IMR-90 (cell line): ENCODE measurements at regions not wholly inside any gene's neighbourhood (a gene's known extent, or its start where the extent isn't known, plus 50 kb on each side); places are given as distances from the start of the nearest gene placed in this dataset.

Source experiments
- ATAC-seq: fragments of 200-7000 bp; cut with Tn5 transposase; 2 replicates; pipeline ENCODE4 v1.9.1; 2020; ENCODE audit warnings: low read depth, mild to moderate bottlenecking, moderate library complexity
- BruUV-seq: library from RNA; stranded (reverse); fragments of 400-500 nt; replicated peaks from 2 replicates; lab custom pipeline; 2021; lab: Mats Ljungman, UMichigan
- CTCF ChIA-PET: fragments of 300-600 bp; formaldehyde crosslinking; extraction: SDS; loops from one replicate; lab custom pipeline; 2021; ENCODE audit warnings: antibody characterized with exemption; lab: Yijun Ruan, JAX
- POLR2A ChIA-PET: fragments of 300-600 bp; sonication (Branson Sonifier 250); formaldehyde crosslinking; loops from one replicate; lab custom pipeline; 2022; ENCODE audit warnings: antibody characterized with exemption; ENCODE audit not compliant: unreplicated experiment; lab: Charles Lee
- DNase-seq: peaks from one replicate; pipeline ENCODE4 v3.0.0; 2013
- H2AFZ ChIP-seq: replicated peaks from 2 replicates; pipeline ENCODE3; 2013; ENCODE audit warnings: low read length, mild to moderate bottlenecking; ENCODE audit not compliant: poor library complexity
- H2AK5ac ChIP-seq: 2 replicates; pipeline ENCODE4 v1.6.1; 2013; ENCODE audit warnings: low read depth, low read length, inconsistent platforms
- H2AK9ac ChIP-seq: replicated peaks from 2 replicates; pipeline ENCODE3; 2013; ENCODE audit warnings: mild to moderate bottlenecking, low read depth, low read length, moderate library complexity; ENCODE audit not compliant: poor library complexity
- H2BK120ac ChIP-seq: 2 replicates; pipeline ENCODE4 v1.6.1; 2013; ENCODE audit warnings: low read depth, low read length, inconsistent platforms
- H2BK15ac ChIP-seq: 3 replicates; pipeline ENCODE4 v1.6.1; 2013; ENCODE audit warnings: low read depth, low read length, inconsistent platforms
- H2BK20ac ChIP-seq: 2 replicates; pipeline ENCODE4 v1.6.1; 2013; ENCODE audit warnings: low read depth, mild to moderate bottlenecking, inconsistent platforms, low read length, moderate library complexity
- H2BK5ac ChIP-seq: 2 replicates; pipeline ENCODE4 v1.6.1; 2013; ENCODE audit warnings: mild to moderate bottlenecking, low read depth, low read length, inconsistent platforms; ENCODE audit not compliant: poor library complexity, severe bottlenecking
- H3K14ac ChIP-seq: replicated peaks from 2 replicates; pipeline ENCODE4 v1.6.1; 2013; ENCODE audit warnings: low read depth, low read length, inconsistent platforms
- H3K18ac ChIP-seq: 2 replicates; pipeline ENCODE4 v1.6.1; 2013; ENCODE audit warnings: low read depth, low read length, control low read depth
- H3K23ac ChIP-seq: 2 replicates; pipeline ENCODE4 v1.6.1; 2013; ENCODE audit warnings: low read depth, low read length, inconsistent platforms
- H3K27ac ChIP-seq: 2 replicates; pipeline ENCODE4 v1.5.1; 2013; ENCODE audit warnings: mild to moderate bottlenecking, control low read depth, low read length; ENCODE audit not compliant: insufficient read depth
- H3K27me3 ChIP-seq: 2 replicates; pipeline ENCODE4 v1.6.1; 2013; ENCODE audit warnings: low read length; ENCODE audit not compliant: control insufficient read depth, insufficient read depth
- H3K36me3 ChIP-seq: 2 replicates; pipeline ENCODE4 v1.6.1; 2013; ENCODE audit warnings: low read length, mixed read lengths; ENCODE audit not compliant: control insufficient read depth, insufficient read depth
- H3K4ac ChIP-seq: 2 replicates; pipeline ENCODE4 v1.6.1; 2013; ENCODE audit warnings: low read depth, low read length, inconsistent platforms
- H3K4me1 ChIP-seq: 2 replicates; pipeline ENCODE4 v1.6.1; 2013; ENCODE audit warnings: low read length, mixed read lengths; ENCODE audit not compliant: control insufficient read depth, insufficient read depth
- H3K4me2 ChIP-seq: 2 replicates; pipeline ENCODE4 v1.6.1; 2013; ENCODE audit warnings: low read depth, mild to moderate bottlenecking, control low read depth, low read length, moderate library complexity
- H3K4me3 ChIP-seq: 2 replicates; pipeline ENCODE4 v1.5.1; 2013; ENCODE audit warnings: low read depth, mild to moderate bottlenecking, control low read depth, low read length, moderate library complexity; ENCODE audit not compliant: insufficient read depth
- H3K56ac ChIP-seq: 2 replicates; pipeline ENCODE4 v1.6.1; 2013; ENCODE audit warnings: low read length, inconsistent platforms; ENCODE audit not compliant: insufficient read depth; ENCODE audit errors: extremely low read depth
- H3K79me1 ChIP-seq, 2 experiments: 2 replicates each; pipeline ENCODE4 v1.6.1; 2013; ENCODE audit warnings: low read length in 2 of 2, inconsistent platforms in 1 of 2, low read depth in 1 of 2
- H3K9ac ChIP-seq: 2 replicates; pipeline ENCODE4 v1.6.1; 2013; ENCODE audit warnings: low read depth, low read length, control low read depth
- H3K9me1 ChIP-seq: 2 replicates; pipeline ENCODE4 v1.6.1; 2013; ENCODE audit warnings: low read length, inconsistent platforms; ENCODE audit not compliant: insufficient read depth
- H3K9me3 ChIP-seq: 2 replicates; pipeline ENCODE4 v1.6.1; 2013; ENCODE audit warnings: low read length; ENCODE audit not compliant: control insufficient read depth, insufficient read depth
- H4K20me1 ChIP-seq: 2 replicates; pipeline ENCODE4 v1.6.1; 2013; ENCODE audit warnings: low read length, inconsistent platforms; ENCODE audit not compliant: insufficient read depth
- H4K5ac ChIP-seq: 2 replicates; pipeline ENCODE4 v1.6.1; 2013; ENCODE audit warnings: mild to moderate bottlenecking, low read depth, low read length, control low read depth
- H4K8ac ChIP-seq, 2 experiments: 2 replicates each; pipeline ENCODE4 v1.6.1; 2013; ENCODE audit warnings: low read depth in 2 of 2, low read length in 2 of 2, control low read depth in 1 of 2, inconsistent platforms in 1 of 2
- H4K91ac ChIP-seq: 2 replicates; pipeline ENCODE4 v1.6.1; 2013; ENCODE audit warnings: low read depth, low read length, inconsistent platforms; ENCODE audit not compliant: insufficient read depth
- BHLHE40 ChIP-seq: fragments of 150-350 bp; IDR thresholded peaks from 2 replicates; pipeline ENCODE4 v1.6.1; 2016; ENCODE audit warnings: mild to moderate bottlenecking, low read depth, low read length
- CEBPB ChIP-seq: IDR thresholded peaks from 2 replicates; pipeline ENCODE4 v1.6.1; 2012; ENCODE audit warnings: low read depth, low read length, improper control_type of control experiment
- CHD1 ChIP-seq: IDR thresholded peaks from 2 replicates; pipeline ENCODE4 v1.6.1; 2012; ENCODE audit warnings: low read depth, low read length, improper control_type of control experiment
- FOS ChIP-seq: fragments of 150-350 bp; IDR thresholded peaks from 2 replicates; pipeline ENCODE4 v1.6.1; 2016; ENCODE audit warnings: low read depth, low read length
- MAFK ChIP-seq: IDR thresholded peaks from 2 replicates; pipeline ENCODE4 v1.6.1; 2012; ENCODE audit warnings: low read depth, low read length, improper control_type of control experiment
- MAZ ChIP-seq: IDR thresholded peaks from 2 replicates; pipeline ENCODE4 v1.6.1; 2012; ENCODE audit warnings: low read depth, mild to moderate bottlenecking, low read length, improper control_type of control experiment, moderate library complexity, borderline replicate concordance
- MXI1 ChIP-seq: IDR thresholded peaks from 2 replicates; pipeline ENCODE4 v1.6.1; 2012; ENCODE audit warnings: low read depth, mild to moderate bottlenecking, low read length, moderate library complexity, borderline replicate concordance
- RAD21 ChIP-seq: IDR thresholded peaks from 2 replicates; pipeline ENCODE4 v1.6.1; 2012; ENCODE audit warnings: low read length, improper control_type of control experiment
- RCOR1 ChIP-seq: IDR thresholded peaks from 2 replicates; pipeline ENCODE4 v1.6.1; 2012; ENCODE audit warnings: mild to moderate bottlenecking, low read length, improper control_type of control experiment; ENCODE audit not compliant: insufficient replicate concordance
- SMC3 ChIP-seq: fragments of 150-350 bp; IDR thresholded peaks from 2 replicates; pipeline ENCODE4 v1.6.1; 2016; ENCODE audit warnings: low read depth, mild to moderate bottlenecking, antibody characterized with exemption, low read length, moderate library complexity
- USF2 ChIP-seq: fragments of 150-350 bp; IDR thresholded peaks from 2 replicates; pipeline ENCODE4 v1.6.1; 2017; ENCODE audit warnings: mild to moderate bottlenecking, antibody characterized with exemption, low read length, low read depth
- WGBS, 2 experiments: methylation state at CpG; one replicate each; pipeline versions ENCODE4 v1.1.5 to v1.1.7; 2013; ENCODE audit warnings: missing lambda C conversion rate in 2 of 2; ENCODE audit not compliant: insufficient read length in 1 of 2; ENCODE audit errors: extremely low coverage in 2 of 2; 5-methylcytosine and 5-hydroxymethylcytosine counted together
- dilution Hi-C: fragments of 300-500 bp; cut with HindIII; formaldehyde crosslinking; loops from one replicate; pipeline ENCODE4 v1.14.3; 2018; ENCODE audit warnings: low sequenced_read_pairs; ENCODE audit not compliant: unreplicated experiment
- in situ Hi-C: fragments of 300-500 bp; cut with MboI; formaldehyde crosslinking; loops from 3 replicates; pipeline ENCODE4 v1.14.3; 2019; ENCODE audit warnings: low sequenced_read_pairs, inconsistent platforms, mixed read lengths
- intact Hi-C: fragments of 100-400 bp; cut with micrococcal nuclease; formaldehyde crosslinking; loops from 2 replicates; pipeline ENCODE4 v1.10.0; 2022
- TF ChIP-seq, protein P1 (sequence below): fragments of 150-350 bp; IDR thresholded peaks from 2 replicates; pipeline ENCODE4 v1.6.1; 2016; ENCODE audit warnings: low read depth, mild to moderate bottlenecking, low read length, moderate library complexity, borderline replicate concordance
- TF ChIP-seq, protein P2 (sequence below): conservative IDR thresholded peaks from 2 replicates; pipeline ENCODE4 v1.5.1; 2012; ENCODE audit warnings: mild to moderate bottlenecking, low read depth, low read length, improper control_type of control experiment

DNA sequence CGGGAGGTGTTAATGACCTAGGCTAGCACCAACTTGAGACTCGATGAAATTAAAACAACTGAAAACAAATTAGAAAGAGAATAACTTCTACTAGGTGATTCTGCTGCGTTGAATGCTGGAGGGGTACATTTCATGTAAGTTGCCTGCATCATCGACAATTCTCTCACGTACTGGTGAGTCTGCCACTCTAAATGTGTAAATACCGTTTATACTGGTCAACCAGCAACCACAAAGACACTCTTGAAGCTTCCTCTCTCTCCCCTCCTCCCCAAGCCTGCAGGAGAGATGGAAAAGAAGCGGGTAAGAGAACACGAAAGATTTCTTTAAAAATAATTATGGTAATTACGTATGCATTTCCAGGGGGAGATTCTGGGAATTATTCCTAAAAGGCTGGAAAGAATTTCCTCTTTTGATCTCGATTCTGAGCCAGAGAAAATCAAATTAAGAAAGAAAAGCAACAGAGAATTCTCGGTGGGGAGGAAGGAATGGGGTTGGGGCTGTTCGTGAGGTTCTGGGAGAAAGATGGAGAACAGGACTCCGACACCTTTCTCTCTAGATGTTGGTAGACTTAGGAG is 68.6 kb upstream of the MRTFB start:
- dilution Hi-C loops = no loop called here

More for the DNA sequence above, 68.6 kb upstream of the MRTFB start:
- peaks cover 9% of the 10 kb centered on the region for H3K27me3 ChIP-seq
- H3K9me3 ChIP-seq = no peaks in the 10 kb centered on the region
- H3K9ac ChIP-seq = no peak overlapping the region
- POLR2A ChIA-PET = no interaction called here
- ATAC-seq (no peak), DNase-seq (no peak)
- H2AK5ac ChIP-seq = 0 out of 2 replicates have a peak overlapping the region, but pooled peaks have one; percentile 17
- no peak overlapping the region for H2BK15ac ChIP-seq
- no peak overlapping the region for H3K56ac ChIP-seq
- in situ Hi-C loops = no loop called here
- H3K4me3 ChIP-seq = no peak overlapping the region
- no peaks in the 10 kb centered on the region for H3K79me1 ChIP-seq
- H3K9me1 ChIP-seq = no peaks in the 10 kb centered on the region
- no peak overlapping the region for H2BK120ac ChIP-seq
- no peaks in the 10 kb centered on the region for H3K4me1 ChIP-seq
- no peak overlapping the region for H2BK5ac ChIP-seq
- intact Hi-C loops = no loop called here
- no peak overlapping the region; the same call in 1 of the 2 replicates for H2BK20ac ChIP-seq
- H4K20me1 ChIP-seq = no peaks in the 10 kb centered on the region
- no peak overlapping the region; the same call in 1 of the 2 replicates for H3K4ac ChIP-seq
- no peak overlapping the region for H3K18ac ChIP-seq
- H3K4me2 ChIP-seq = peak overlapping the region; percentile 30; the same call in 1 of the 2 replicates
- H2AK9ac ChIP-seq = no peak overlapping the region
- H3K14ac ChIP-seq = peak overlapping the region; percentile 42; the same call in 1 of the 2 replicates
- H3K27ac ChIP-seq = no peak overlapping the region
- no peaks in the 10 kb centered on the region for H3K36me3 ChIP-seq
- TF ChIP-seq USF2 (no peak), MAFK (no peak), MXI1 (no peak), CEBPB (no peak), SMC3 (no peak), RCOR1 (no peak), RAD21 (no peak), FOS (no peak), CHD1 (no peak), MAZ (no peak), BHLHE40 (no peak)
- TF ChIP-seq, protein P1, sequence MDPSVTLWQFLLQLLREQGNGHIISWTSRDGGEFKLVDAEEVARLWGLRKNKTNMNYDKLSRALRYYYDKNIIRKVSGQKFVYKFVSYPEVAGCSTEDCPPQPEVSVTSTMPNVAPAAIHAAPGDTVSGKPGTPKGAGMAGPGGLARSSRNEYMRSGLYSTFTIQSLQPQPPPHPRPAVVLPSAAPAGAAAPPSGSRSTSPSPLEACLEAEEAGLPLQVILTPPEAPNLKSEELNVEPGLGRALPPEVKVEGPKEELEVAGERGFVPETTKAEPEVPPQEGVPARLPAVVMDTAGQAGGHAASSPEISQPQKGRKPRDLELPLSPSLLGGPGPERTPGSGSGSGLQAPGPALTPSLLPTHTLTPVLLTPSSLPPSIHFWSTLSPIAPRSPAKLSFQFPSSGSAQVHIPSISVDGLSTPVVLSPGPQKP = no peak
- TF ChIP-seq, protein P2, sequence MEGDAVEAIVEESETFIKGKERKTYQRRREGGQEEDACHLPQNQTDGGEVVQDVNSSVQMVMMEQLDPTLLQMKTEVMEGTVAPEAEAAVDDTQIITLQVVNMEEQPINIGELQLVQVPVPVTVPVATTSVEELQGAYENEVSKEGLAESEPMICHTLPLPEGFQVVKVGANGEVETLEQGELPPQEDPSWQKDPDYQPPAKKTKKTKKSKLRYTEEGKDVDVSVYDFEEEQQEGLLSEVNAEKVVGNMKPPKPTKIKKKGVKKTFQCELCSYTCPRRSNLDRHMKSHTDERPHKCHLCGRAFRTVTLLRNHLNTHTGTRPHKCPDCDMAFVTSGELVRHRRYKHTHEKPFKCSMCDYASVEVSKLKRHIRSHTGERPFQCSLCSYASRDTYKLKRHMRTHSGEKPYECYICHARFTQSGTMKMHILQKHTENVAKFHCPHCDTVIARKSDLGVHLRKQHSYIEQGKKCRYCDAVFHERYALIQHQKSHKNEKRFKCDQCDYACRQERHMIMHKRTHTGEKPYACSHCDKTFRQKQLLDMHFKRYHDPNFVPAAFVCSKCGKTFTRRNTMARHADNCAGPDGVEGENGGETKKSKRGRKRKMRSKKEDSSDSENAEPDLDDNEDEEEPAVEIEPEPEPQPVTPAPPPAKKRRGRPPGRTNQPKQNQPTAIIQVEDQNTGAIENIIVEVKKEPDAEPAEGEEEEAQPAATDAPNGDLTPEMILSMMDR = no peak
- H3K23ac ChIP-seq = 0 out of 2 replicates have a peak overlapping the region, but pooled peaks have one; percentile 16
- CTCF ChIA-PET = no interaction called here
- H2AFZ ChIP-seq = peak overlapping the region; percentile 67
- H4K8ac ChIP-seq = peak overlapping the region in 1 of 2 experiments; percentile 50; a peak in 1 of 4 replicates
- H4K5ac ChIP-seq = no peak overlapping the region
- H4K91ac ChIP-seq = no peak overlapping the region
- no TSS peak for BruUV-seq
- WGBS, 2 experiments = no CpG with 5 or more reads among the region's 13 CpGs
